ENCODE measurements at regions not wholly inside any gene's neighbourhood (a gene's known extent, or its start where the extent isn't known, plus 50 kb on each side); places are given as distances from the start of the nearest gene placed in this dataset.

- H3K4me3 ChIP-seq (ENCODE audit: low read depth, low read length): no peak overlapping the region
- no peak overlapping the region for H3K9ac ChIP-seq
- no peak for TF ChIP-seq CTCF (IDR thresholded peaks at IDR 0.05)
- H3K36me3 ChIP-seq (ENCODE audit: control insufficient read depth, insufficient read depth, low read length): no peaks in the 10 kb centered on the region
- no peaks in the 10 kb centered on the region for H3K27me3 ChIP-seq (ENCODE audit: control insufficient read depth, insufficient read depth, low read length)
- no peaks in the 10 kb centered on the region for H3K79me2 ChIP-seq
- no peak overlapping the region for H3K4me2 ChIP-seq (ENCODE audit: low read length)
- H2AFZ ChIP-seq: no peak overlapping the region
- H3K27ac ChIP-seq: no peak overlapping the region
- peaks cover 15% of the 10 kb centered on the region for H3K4me1 ChIP-seq
- no peaks in the 10 kb centered on the region for H3K9me3 ChIP-seq (ENCODE audit: control insufficient read depth, low read length)
These were observed 157.4 kb downstream of the ARL4C start for GRCh38 chr2:234339501-234339900.

GRCh38 chr2:234339011-234339410, 157.9 kb downstream of the ARL4C start:
- Histone ChIP-seq H3K9ac (no peak overlapping the region), H2AFZ (no peak overlapping the region), H3K4me1 (peaks cover 15% of the 10 kb centered on the region), H3K36me3 (ENCODE audit: control insufficient read depth, insufficient read depth, low read length) (no peaks in the 10 kb centered on the region), H3K4me3 (ENCODE audit: low read depth, low read length) (no peak overlapping the region), H3K27ac (no peak overlapping the region), H3K79me2 (no peaks in the 10 kb centered on the region), H3K9me3 (ENCODE audit: control insufficient read depth, low read length) (no peaks in the 10 kb centered on the region), H3K27me3 (ENCODE audit: control insufficient read depth, insufficient read depth, low read length) (no peaks in the 10 kb centered on the region), H3K4me2 (ENCODE audit: low read length) (no peak overlapping the region)
- no peak for TF ChIP-seq CTCF (IDR thresholded peaks at IDR 0.05)

GRCh38 chr2:234335661-234336228, 161.1 kb downstream of the ARL4C start:
- H3K27ac ChIP-seq: peak overlapping the region; percentile 37
- H3K36me3 ChIP-seq (ENCODE audit: control insufficient read depth, insufficient read depth, low read length): no peaks in the 10 kb centered on the region
- peak overlapping the region; percentile 29 for H3K4me2 ChIP-seq (ENCODE audit: low read length)
- H2AFZ ChIP-seq: peak overlapping the region; percentile 49
- no peak overlapping the region for H3K9ac ChIP-seq
- H3K79me2 ChIP-seq: no peaks in the 10 kb centered on the region
- H3K4me1 ChIP-seq: peaks cover 16% of the 10 kb centered on the region
- TF ChIP-seq CTCF (IDR thresholded peaks at IDR 0.05): no peak
- H3K4me3 ChIP-seq (ENCODE audit: low read depth, low read length): no peak overlapping the region
- no peaks in the 10 kb centered on the region for H3K9me3 ChIP-seq (ENCODE audit: control insufficient read depth, low read length)
- H3K27me3 ChIP-seq (ENCODE audit: control insufficient read depth, insufficient read depth, low read length): no peaks in the 10 kb centered on the region

- H3K36me3 ChIP-seq (ENCODE audit: control insufficient read depth, insufficient read depth, low read length): no peaks in the 10 kb centered on the region
These were observed 162.1 kb downstream of the ARL4C start for GRCh38 chr2:234334756-234335155.

More at GRCh38 chr2:234334756-234335155, 162.1 kb downstream of the ARL4C start:
- H3K79me2 ChIP-seq: no peaks in the 10 kb centered on the region
- H2AFZ ChIP-seq: peak overlapping the region; percentile 52
- no peak for TF ChIP-seq CTCF (IDR thresholded peaks at IDR 0.05)
- H3K4me2 ChIP-seq (ENCODE audit: low read length): no peak overlapping the region
- H3K9me3 ChIP-seq (ENCODE audit: control insufficient read depth, low read length): no peaks in the 10 kb centered on the region
- H3K27me3 ChIP-seq (ENCODE audit: control insufficient read depth, insufficient read depth, low read length): no peaks in the 10 kb centered on the region
- no peak overlapping the region for H3K9ac ChIP-seq
- no peak overlapping the region for H3K4me3 ChIP-seq (ENCODE audit: low read depth, low read length)
- peaks cover 22% of the 10 kb centered on the region for H3K4me1 ChIP-seq
- H3K27ac ChIP-seq: peak overlapping the region; percentile 37

All from parathyroid adenoma (tissue), 2 donors.